Adrenal gland (tissue), 5 donors: ENCODE measurements at regions not wholly inside any gene's neighbourhood (a gene's known extent, or its start where the extent isn't known, plus 50 kb on each side); places are given as distances from the start of the nearest gene placed in this dataset.

Source experiments
- CTCF ChIP-seq, 6 experiments: fragments of 450-650 bp in 4 of 6; fragments of 200-600 bp in 2 of 6; sonication (generic) in 1 of 6; IDR thresholded peaks; 1 replicate in 5 of 6; 2 replicates in 1 of 6; pipeline versions ENCODE4 v1.5.1 to v1.8.0; 2016 to 2021; ENCODE audit warnings: antibody characterized with exemption in 6 of 6, mild to moderate bottlenecking in 2 of 6, moderate library complexity in 1 of 6
- POLR2A ChIP-seq, 2 donors: fragments of 450-650 bp; IDR thresholded peaks; one replicate each; pipeline ENCODE4 v1.6.1; 2017; ENCODE audit warnings: antibody characterized with exemption in 2 of 2, mild to moderate bottlenecking in 2 of 2, moderate library complexity in 1 of 2
- donor health status: DM: no; HTN: no; CAD: no.

DNA sequence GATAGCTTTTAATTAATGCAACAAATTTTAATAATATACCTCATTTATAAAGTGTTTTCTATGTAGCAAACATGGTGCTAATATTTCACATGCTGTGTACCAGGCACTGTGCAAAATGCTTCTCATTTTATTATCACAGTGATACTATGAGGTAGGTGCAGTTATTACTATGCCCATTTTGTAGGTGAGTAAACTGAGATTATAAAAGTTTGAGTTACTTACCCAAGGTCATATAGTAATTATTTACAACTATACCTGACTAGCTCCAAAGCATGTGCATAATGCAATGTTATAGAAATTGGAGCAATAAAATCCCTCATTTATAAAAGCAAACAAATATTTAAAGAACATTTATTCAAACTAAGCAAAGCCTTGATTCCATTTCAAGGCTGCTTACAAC, 54.5 kb upstream of the DCBLD2 start:
- TF ChIP-seq POLR2A (IDR thresholded peaks at IDR 0.05) (no peak), CTCF (IDR thresholded peaks at IDR 0.05) (no peak)
